ENCODE measurements at regions not wholly inside any gene's neighbourhood (a gene's known extent, or its start where the extent isn't known, plus 50 kb on each side); places are given as distances from the start of the nearest gene placed in this dataset.
"Not testable (repeated sequence)": the region's sequence is repeated elsewhere in the genome, so short reads cannot be mapped to it uniquely, and the experiment has no call there.

- H3K9ac ChIP-seq (ENCODE audit: extremely low read depth, low read length, poor library complexity, severe bottlenecking), result no peak overlapping the region
- no peak for TF ChIP-seq CTCF (conservative IDR thresholded peaks at IDR 0.05)
- H3K36me3 ChIP-seq (ENCODE audit: control insufficient read depth, insufficient read depth, low read length), result no peaks in the 10 kb centered on the region
- H3K27ac ChIP-seq (ENCODE audit: low read depth, low read length), result no peak overlapping the region
- peaks cover 21% of the 10 kb centered on the region for H3K27me3 ChIP-seq (ENCODE audit: control insufficient read depth, insufficient read depth, low read length, poor library complexity, severe bottlenecking)
- H3K4me3 ChIP-seq (ENCODE audit: low read length), result no peak overlapping the region
- H3K36me3 Mint-ChIP-seq (ENCODE audit: low read depth), result peaks cover 13% of the 10 kb centered on the region
- peaks cover 42% of the 10 kb centered on the region for H3K27me3 Mint-ChIP-seq (ENCODE audit: insufficient read depth)
- peaks cover 9% of the 10 kb centered on the region for H3K4me1 Mint-ChIP-seq
- no peak overlapping the region for H3K4me3 Mint-ChIP-seq
- H3K4me1 ChIP-seq (ENCODE audit: control insufficient read depth, insufficient read depth, low read length), result no peaks in the 10 kb centered on the region
- H3K9me3 Mint-ChIP-seq, result peaks cover 15% of the 10 kb centered on the region
- peaks cover 16% of the 10 kb centered on the region for H3K9me3 ChIP-seq (ENCODE audit: control insufficient read depth, low read length)
- WGBS, 2 experiments (ENCODE audit: insufficient coverage in 1 of 2, insufficient read length in 1 of 2), result 79% methylated on average over 1 of the region's 1 CpG; no CpG with 5 or more reads in 1 of the 2 experiments
- no peak overlapping the region for H3K27ac Mint-ChIP-seq
- peak; percentile 47 for DNase-seq
Measured at GRCh38 chr2:156229724-156230362, 102.7 kb downstream of the NR4A2 start.

- H3K4me3 Mint-ChIP-seq; H3K27me3 ChIP-seq (ENCODE audit: control insufficient read depth, insufficient read depth, low read length, poor library complexity, severe bottlenecking); H3K36me3 ChIP-seq (ENCODE audit: control insufficient read depth, insufficient read depth, low read length); H3K4me1 ChIP-seq (ENCODE audit: control insufficient read depth, insufficient read depth, low read length); H3K4me1 Mint-ChIP-seq; H3K27ac Mint-ChIP-seq; H3K4me3 ChIP-seq (ENCODE audit: low read length); H3K27ac ChIP-seq (ENCODE audit: low read depth, low read length); DNase-seq; H3K9ac ChIP-seq (ENCODE audit: extremely low read depth, low read length, poor library complexity, severe bottlenecking); H3K27me3 Mint-ChIP-seq (ENCODE audit: insufficient read depth): not testable (repeated sequence)
- H3K36me3 Mint-ChIP-seq (ENCODE audit: low read depth), result peaks cover 50% of the 10 kb centered on the region
- H3K9me3 Mint-ChIP-seq, result peaks cover 43% of the 10 kb centered on the region
- H3K9me3 ChIP-seq (ENCODE audit: control insufficient read depth, low read length), result peaks cover 29% of the 10 kb centered on the region
- 82 to 93% methylated on average over 1 of the region's 1 CpG for WGBS, 2 experiments (ENCODE audit: insufficient coverage in 1 of 2, insufficient read length in 1 of 2)
Measured at GRCh38 chr2:156223328-156223727, 109.2 kb downstream of the NR4A2 start.

- no peak overlapping the region for H3K27ac ChIP-seq (ENCODE audit: low read depth, low read length)
- no peaks in the 10 kb centered on the region for H3K4me1 Mint-ChIP-seq
- peaks cover 43% of the 10 kb centered on the region for H3K9me3 Mint-ChIP-seq
- H3K4me3 Mint-ChIP-seq, result no peak overlapping the region
- TF ChIP-seq CTCF (conservative IDR thresholded peaks at IDR 0.05), result no peak
- peaks cover 1% of the 10 kb centered on the region for H3K27me3 Mint-ChIP-seq (ENCODE audit: insufficient read depth)
- peaks cover 50% of the 10 kb centered on the region for H3K36me3 Mint-ChIP-seq (ENCODE audit: low read depth)
- H3K4me1 ChIP-seq (ENCODE audit: control insufficient read depth, insufficient read depth, low read length), result no peaks in the 10 kb centered on the region
- H3K27me3 ChIP-seq (ENCODE audit: control insufficient read depth, insufficient read depth, low read length, poor library complexity, severe bottlenecking), result no peaks in the 10 kb centered on the region
- DNase-seq, result no peak
- 80 to 96% methylated on average over 2 of the region's 2 CpGs for WGBS, 2 experiments (ENCODE audit: insufficient coverage in 1 of 2, insufficient read length in 1 of 2)
- H3K9me3 ChIP-seq (ENCODE audit: control insufficient read depth, low read length), result peaks cover 29% of the 10 kb centered on the region
- no peaks in the 10 kb centered on the region for H3K36me3 ChIP-seq (ENCODE audit: control insufficient read depth, insufficient read depth, low read length)
- H3K9ac ChIP-seq (ENCODE audit: extremely low read depth, low read length, poor library complexity, severe bottlenecking), result no peak overlapping the region
- H3K4me3 ChIP-seq (ENCODE audit: low read length), result no peak overlapping the region
- H3K27ac Mint-ChIP-seq, result no peak overlapping the region
Measured at GRCh38 chr2:156221703-156222102, 110.8 kb downstream of the NR4A2 start.

Data from endodermal cell (in vitro differentiated cells).